Transverse colon (tissue), 4 donors: ENCODE measurements at regions not wholly inside any gene's neighbourhood (a gene's known extent, or its start where the extent isn't known, plus 50 kb on each side); places are given as distances from the start of the nearest gene placed in this dataset.

ENCODE experiments used
- CTCF ChIP-seq, 5 experiments: fragments of 200-600 bp in 3 of 5; fragments of 450-650 bp in 2 of 5; sonication (generic) in 3 of 5; IDR thresholded peaks; 1 replicate in 2 of 5; 2 replicates in 3 of 5; pipeline ENCODE4 v1.5.1; 2016 to 2017; ENCODE audit warnings: antibody characterized with exemption in 5 of 5, inconsistent platforms in 3 of 5, mild to moderate bottlenecking in 2 of 5, moderate library complexity in 1 of 5
- EP300 ChIP-seq: sonication (generic); formaldehyde crosslinking; IDR thresholded peaks from one replicate; pipeline ENCODE4 v1.6.1; 2017; ENCODE audit warnings: antibody characterized with exemption, low read depth
- POLR2A ChIP-seq: fragments of 450-650 bp; IDR thresholded peaks from one replicate; pipeline ENCODE4 v1.6.1; 2016; ENCODE audit warnings: antibody characterized with exemption, mild to moderate bottlenecking, moderate library complexity
- POLR2AphosphoS5 ChIP-seq, 3 donors: sonication (generic); formaldehyde crosslinking; IDR thresholded peaks; one replicate each; pipeline ENCODE4 v1.6.1; 2016; ENCODE audit warnings: antibody characterized with exemption in 3 of 3

- TF ChIP-seq POLR2AphosphoS5 (IDR thresholded peaks at IDR 0.05) (no peak), POLR2A (no peak), CTCF (IDR thresholded peaks at IDR 0.05) (no peak), EP300 (no peak)
Measured at GRCh38 chr3:193789455-193789854, 196.4 kb downstream of the OPA1 start.
